IMR-90 (cell line): ENCODE measurements at regions not wholly inside any gene's neighbourhood (a gene's known extent, or its start where the extent isn't known, plus 50 kb on each side); places are given as distances from the start of the nearest gene placed in this dataset.
"Not testable (repeated sequence)": the region's sequence is repeated elsewhere in the genome, so short reads cannot be mapped to it uniquely, and the experiment has no call there.

ENCODE experiments used
- ATAC-seq: fragments of 200-7000 bp; cut with Tn5 transposase; 2 replicates; pipeline ENCODE4 v1.9.1; 2020; ENCODE audit warnings: low read depth, mild to moderate bottlenecking, moderate library complexity
- BruUV-seq: library from RNA; stranded (reverse); fragments of 400-500 nt; replicated peaks from 2 replicates; lab custom pipeline; 2021; lab: Mats Ljungman, UMichigan
- CTCF ChIA-PET: fragments of 300-600 bp; formaldehyde crosslinking; extraction: SDS; loops from one replicate; lab custom pipeline; 2021; ENCODE audit warnings: antibody characterized with exemption; lab: Yijun Ruan, JAX
- POLR2A ChIA-PET: fragments of 300-600 bp; sonication (Branson Sonifier 250); formaldehyde crosslinking; loops from one replicate; lab custom pipeline; 2022; ENCODE audit warnings: antibody characterized with exemption; ENCODE audit not compliant: unreplicated experiment; lab: Charles Lee
- DNase-seq: peaks from one replicate; pipeline ENCODE4 v3.0.0; 2013
- H2AFZ ChIP-seq: replicated peaks from 2 replicates; pipeline ENCODE3; 2013; ENCODE audit warnings: low read length, mild to moderate bottlenecking; ENCODE audit not compliant: poor library complexity
- H2AK5ac ChIP-seq: 2 replicates; pipeline ENCODE4 v1.6.1; 2013; ENCODE audit warnings: low read depth, low read length, inconsistent platforms
- H2AK9ac ChIP-seq: replicated peaks from 2 replicates; pipeline ENCODE3; 2013; ENCODE audit warnings: mild to moderate bottlenecking, low read depth, low read length, moderate library complexity; ENCODE audit not compliant: poor library complexity
- H2BK120ac ChIP-seq: 2 replicates; pipeline ENCODE4 v1.6.1; 2013; ENCODE audit warnings: low read depth, low read length, inconsistent platforms
- H2BK15ac ChIP-seq: 3 replicates; pipeline ENCODE4 v1.6.1; 2013; ENCODE audit warnings: low read depth, low read length, inconsistent platforms
- H2BK20ac ChIP-seq: 2 replicates; pipeline ENCODE4 v1.6.1; 2013; ENCODE audit warnings: low read depth, mild to moderate bottlenecking, inconsistent platforms, low read length, moderate library complexity
- H2BK5ac ChIP-seq: 2 replicates; pipeline ENCODE4 v1.6.1; 2013; ENCODE audit warnings: mild to moderate bottlenecking, low read depth, low read length, inconsistent platforms; ENCODE audit not compliant: poor library complexity, severe bottlenecking
- H3K14ac ChIP-seq: replicated peaks from 2 replicates; pipeline ENCODE4 v1.6.1; 2013; ENCODE audit warnings: low read depth, low read length, inconsistent platforms
- H3K18ac ChIP-seq: 2 replicates; pipeline ENCODE4 v1.6.1; 2013; ENCODE audit warnings: low read depth, low read length, control low read depth
- H3K23ac ChIP-seq: 2 replicates; pipeline ENCODE4 v1.6.1; 2013; ENCODE audit warnings: low read depth, low read length, inconsistent platforms
- H3K27ac ChIP-seq: 2 replicates; pipeline ENCODE4 v1.5.1; 2013; ENCODE audit warnings: mild to moderate bottlenecking, control low read depth, low read length; ENCODE audit not compliant: insufficient read depth
- H3K27me3 ChIP-seq: 2 replicates; pipeline ENCODE4 v1.6.1; 2013; ENCODE audit warnings: low read length; ENCODE audit not compliant: control insufficient read depth, insufficient read depth
- H3K36me3 ChIP-seq: 2 replicates; pipeline ENCODE4 v1.6.1; 2013; ENCODE audit warnings: low read length, mixed read lengths; ENCODE audit not compliant: control insufficient read depth, insufficient read depth
- H3K4ac ChIP-seq: 2 replicates; pipeline ENCODE4 v1.6.1; 2013; ENCODE audit warnings: low read depth, low read length, inconsistent platforms
- H3K4me1 ChIP-seq: 2 replicates; pipeline ENCODE4 v1.6.1; 2013; ENCODE audit warnings: low read length, mixed read lengths; ENCODE audit not compliant: control insufficient read depth, insufficient read depth
- H3K4me2 ChIP-seq: 2 replicates; pipeline ENCODE4 v1.6.1; 2013; ENCODE audit warnings: low read depth, mild to moderate bottlenecking, control low read depth, low read length, moderate library complexity
- H3K4me3 ChIP-seq: 2 replicates; pipeline ENCODE4 v1.5.1; 2013; ENCODE audit warnings: low read depth, mild to moderate bottlenecking, control low read depth, low read length, moderate library complexity; ENCODE audit not compliant: insufficient read depth
- H3K56ac ChIP-seq: 2 replicates; pipeline ENCODE4 v1.6.1; 2013; ENCODE audit warnings: low read length, inconsistent platforms; ENCODE audit not compliant: insufficient read depth; ENCODE audit errors: extremely low read depth
- H3K79me1 ChIP-seq, 2 experiments: 2 replicates each; pipeline ENCODE4 v1.6.1; 2013; ENCODE audit warnings: low read length in 2 of 2, inconsistent platforms in 1 of 2, low read depth in 1 of 2
- H3K9ac ChIP-seq: 2 replicates; pipeline ENCODE4 v1.6.1; 2013; ENCODE audit warnings: low read depth, low read length, control low read depth
- H3K9me1 ChIP-seq: 2 replicates; pipeline ENCODE4 v1.6.1; 2013; ENCODE audit warnings: low read length, inconsistent platforms; ENCODE audit not compliant: insufficient read depth
- H3K9me3 ChIP-seq: 2 replicates; pipeline ENCODE4 v1.6.1; 2013; ENCODE audit warnings: low read length; ENCODE audit not compliant: control insufficient read depth, insufficient read depth
- H4K20me1 ChIP-seq: 2 replicates; pipeline ENCODE4 v1.6.1; 2013; ENCODE audit warnings: low read length, inconsistent platforms; ENCODE audit not compliant: insufficient read depth
- H4K5ac ChIP-seq: 2 replicates; pipeline ENCODE4 v1.6.1; 2013; ENCODE audit warnings: mild to moderate bottlenecking, low read depth, low read length, control low read depth
- H4K8ac ChIP-seq, 2 experiments: 2 replicates each; pipeline ENCODE4 v1.6.1; 2013; ENCODE audit warnings: low read depth in 2 of 2, low read length in 2 of 2, control low read depth in 1 of 2, inconsistent platforms in 1 of 2
- H4K91ac ChIP-seq: 2 replicates; pipeline ENCODE4 v1.6.1; 2013; ENCODE audit warnings: low read depth, low read length, inconsistent platforms; ENCODE audit not compliant: insufficient read depth
- NFE2L2 ChIP-seq: fragments of 150-350 bp; IDR thresholded peaks from 2 replicates; pipeline ENCODE4 v1.6.1; 2016; ENCODE audit warnings: low read depth, mild to moderate bottlenecking, low read length
- RFX5 ChIP-seq: IDR thresholded peaks from 2 replicates; pipeline ENCODE4 v1.8.0; 2012; ENCODE audit warnings: low read depth, mild to moderate bottlenecking, low read length, moderate library complexity
- WGBS, 2 experiments: methylation state at CpG; one replicate each; pipeline versions ENCODE4 v1.1.5 to v1.1.7; 2013; ENCODE audit warnings: missing lambda C conversion rate in 2 of 2; ENCODE audit not compliant: insufficient read length in 1 of 2; ENCODE audit errors: extremely low coverage in 2 of 2; 5-methylcytosine and 5-hydroxymethylcytosine counted together
- dilution Hi-C: fragments of 300-500 bp; cut with HindIII; formaldehyde crosslinking; loops from one replicate; pipeline ENCODE4 v1.14.3; 2018; ENCODE audit warnings: low sequenced_read_pairs; ENCODE audit not compliant: unreplicated experiment
- in situ Hi-C: fragments of 300-500 bp; cut with MboI; formaldehyde crosslinking; loops from 3 replicates; pipeline ENCODE4 v1.14.3; 2019; ENCODE audit warnings: low sequenced_read_pairs, inconsistent platforms, mixed read lengths
- intact Hi-C: fragments of 100-400 bp; cut with micrococcal nuclease; formaldehyde crosslinking; loops from 2 replicates; pipeline ENCODE4 v1.10.0; 2022

GRCh38 chr3:18185624-18186023, 239.5 kb downstream of the SATB1 start:
- no peaks in the 10 kb centered on the region for H3K36me3 ChIP-seq
- ATAC-seq: no peak
- no peak overlapping the region for H4K8ac ChIP-seq
- H4K5ac ChIP-seq: no peak overlapping the region
- H3K4me3 ChIP-seq: no peak overlapping the region
- H3K18ac ChIP-seq: no peak overlapping the region
- DNase-seq: no peak
- no peak overlapping the region for H2AFZ ChIP-seq
- intact Hi-C loops (no loop called here), in situ Hi-C loops (no loop called here), dilution Hi-C loops (no loop called here)
- H3K4ac ChIP-seq: no peak overlapping the region
- no peaks in the 10 kb centered on the region for H3K9me1 ChIP-seq
- H4K91ac ChIP-seq: no peak overlapping the region
- H3K14ac ChIP-seq: no peak overlapping the region
- H3K9ac ChIP-seq: no peak overlapping the region
- CTCF ChIA-PET: no interaction called here
- no peaks in the 10 kb centered on the region for H3K79me1 ChIP-seq
- POLR2A ChIA-PET: no interaction called here
- H3K9me3 ChIP-seq: no peaks in the 10 kb centered on the region
- TF ChIP-seq RFX5: no peak
- peak; percentile 53; the same call in 1 of the 2 replicates for TF ChIP-seq NFE2L2
- no peaks in the 10 kb centered on the region for H4K20me1 ChIP-seq
- no peak overlapping the region for H2AK9ac ChIP-seq
- no peak overlapping the region for H2BK5ac ChIP-seq
- no peaks in the 10 kb centered on the region for H3K27me3 ChIP-seq
- no peak overlapping the region for H3K4me2 ChIP-seq
- no peak overlapping the region for H3K56ac ChIP-seq
- no TSS peak for BruUV-seq
- H3K23ac ChIP-seq: no peak overlapping the region
- WGBS, 2 experiments: no CpG with 5 or more reads among the region's 1 CpG
- no peaks in the 10 kb centered on the region for H3K4me1 ChIP-seq
- H2BK20ac ChIP-seq: no peak overlapping the region
- H2AK5ac ChIP-seq: no peak overlapping the region
- no peak overlapping the region for H3K27ac ChIP-seq
- H2BK120ac ChIP-seq: no peak overlapping the region
- H2BK15ac ChIP-seq: no peak overlapping the region

- H4K5ac ChIP-seq, H3K79me1 ChIP-seq, H3K4ac ChIP-seq, H3K27me3 ChIP-seq, H3K9me1 ChIP-seq, H4K20me1 ChIP-seq, H3K18ac ChIP-seq, dilution Hi-C loops, intact Hi-C loops, H3K36me3 ChIP-seq, H3K9me3 ChIP-seq, H4K91ac ChIP-seq, in situ Hi-C loops, H2AK9ac ChIP-seq, POLR2A ChIA-PET, H3K4me3 ChIP-seq, H2BK15ac ChIP-seq, H3K14ac ChIP-seq, H2BK5ac ChIP-seq, H3K56ac ChIP-seq, H3K9ac ChIP-seq, DNase-seq, CTCF ChIA-PET, ATAC-seq, H3K4me2 ChIP-seq, H3K27ac ChIP-seq, H3K23ac ChIP-seq, H2AFZ ChIP-seq, BruUV-seq, H2BK120ac ChIP-seq, H3K4me1 ChIP-seq, H2AK5ac ChIP-seq, H2BK20ac ChIP-seq, H4K8ac ChIP-seq: not testable (repeated sequence)
- no CpG with 5 or more reads among the region's 1 CpG for WGBS, 2 experiments
Observed at GRCh38 chr3:18182923-18183322, 242.2 kb downstream of the SATB1 start.
